Neural progenitor cell (in vitro differentiated cells): ENCODE measurements at regions not wholly inside any gene's neighbourhood (a gene's known extent, or its start where the extent isn't known, plus 50 kb on each side); places are given as distances from the start of the nearest gene placed in this dataset.

Source experiments
- CTCF ChIP-seq: fragments of 200-600 bp; sonication (generic); IDR thresholded peaks from 2 replicates; pipeline ENCODE4 v1.5.1; 2017; ENCODE audit warnings: antibody characterized with exemption, mild to moderate bottlenecking
- EZH2 ChIP-seq: fragments of 200-600 bp; sonication (generic); IDR thresholded peaks from 2 replicates; pipeline ENCODE4 v1.6.1; 2017; ENCODE audit warnings: antibody characterized with exemption, mild to moderate bottlenecking, moderate library complexity
- EZH2phosphoT487 ChIP-seq: fragments of 200-600 bp; sonication (generic); IDR thresholded peaks from 2 replicates; pipeline ENCODE4 v1.6.1; 2017; ENCODE audit warnings: antibody characterized with exemption

DNA sequence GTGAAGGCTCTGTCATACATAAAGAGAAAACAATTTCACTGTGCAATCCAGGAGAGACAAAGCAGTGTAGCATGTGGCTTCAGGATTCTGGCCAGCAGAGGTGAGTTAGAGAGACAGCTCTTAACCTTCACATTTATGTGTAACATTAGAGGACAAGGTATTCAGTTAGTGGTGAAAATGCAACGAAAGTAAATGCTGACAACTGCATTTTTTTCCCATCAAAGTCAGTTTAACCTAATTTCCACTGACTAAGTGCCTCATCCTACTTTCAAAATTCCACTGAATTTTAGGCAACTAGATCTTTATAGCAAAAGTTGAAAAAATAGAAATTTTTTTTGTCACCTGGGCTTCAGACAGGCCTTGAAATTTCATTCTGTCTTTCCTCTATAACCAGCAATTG, 130.8 kb upstream of the LNX1 start:
- no peak for TF ChIP-seq CTCF
- TF ChIP-seq EZH2phosphoT487: no peak
- TF ChIP-seq EZH2: no peak
